ENCODE measurements at regions not wholly inside any gene's neighbourhood (a gene's known extent, or its start where the extent isn't known, plus 50 kb on each side); places are given as distances from the start of the nearest gene placed in this dataset.

DNA sequence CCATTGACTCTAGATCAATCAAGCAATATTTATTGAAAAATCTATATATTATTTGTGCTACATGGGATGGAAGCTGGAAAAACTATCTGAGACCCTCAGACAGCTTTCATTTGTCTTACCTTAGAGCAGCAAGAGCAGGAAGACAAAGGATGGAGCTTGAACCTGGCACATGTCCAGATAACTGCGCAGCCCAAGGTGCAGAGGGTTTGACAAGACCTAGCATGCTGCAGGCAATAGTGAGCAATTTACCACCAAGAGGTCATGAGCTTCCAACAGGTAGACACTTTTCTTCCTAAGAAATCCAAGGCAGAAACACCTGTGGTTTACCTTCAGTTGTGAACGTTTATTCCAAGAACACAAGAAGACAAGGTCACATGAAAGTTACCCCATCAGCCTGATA, 214.7 kb upstream of the NECTIN3 start:
- DNase-seq (ENCODE audit: extremely low read depth in 1 of 4, low spot score in 3 of 4) (no peak), FAIRE-seq (no peak), ATAC-seq (no peak)
- H3K79me2 ChIP-seq (ENCODE audit: control insufficient read depth, insufficient read depth, low read length), result no peaks in the 10 kb centered on the region
- ChIA-PET POLR2A (no interaction called here), CTCF (ENCODE audit: low intra/inter-chr PET ratio) (no interaction called here)
- no peaks in the 10 kb centered on the region for H3K9me3 ChIP-seq (replicated peaks; ENCODE audit: control insufficient read depth, insufficient read depth, low read depth, low read length)
- 0% methylated on average over 2 of the region's 2 CpGs for WGBS (ENCODE audit: insufficient coverage, low coverage, missing lambda C conversion rate)
- BruUV-seq (replicated peaks), result no TSS peak
- no peak overlapping the region for H3K4me2 ChIP-seq (ENCODE audit: insufficient read depth, low read length)
- no peaks in the 10 kb centered on the region for H3K4me1 ChIP-seq (replicated peaks in 1 of 2; ENCODE audit: control insufficient read depth in 2 of 2, insufficient read depth in 2 of 2, low read length in 2 of 2)
- in situ Hi-C loops (cut with MboI), result no loop called here
- no peaks in the 10 kb centered on the region for H4K20me1 ChIP-seq (replicated peaks; ENCODE audit: control insufficient read depth, insufficient read depth, low read length)
- no peak overlapping the region for H3K4me3 ChIP-seq
- no peaks in the 10 kb centered on the region for H3K27me3 ChIP-seq (ENCODE audit: control insufficient read depth in 2 of 2, insufficient read depth in 2 of 2, low read length in 2 of 2)
- no peak overlapping the region for H3K27ac ChIP-seq (ENCODE audit: extremely low read depth, low read depth, low read length)
- H2AFZ ChIP-seq (ENCODE audit: low read depth, low read length), result no peak overlapping the region
- no peak overlapping the region for H3K9ac ChIP-seq (ENCODE audit: insufficient read depth in 1 of 2, low read depth in 2 of 2, low read length in 2 of 2)
- TF ChIP-seq ZNF140 (CRISPR knock-in tag; IDR thresholded peaks at IDR 0.05) (no peak), FOXA1 (IDR thresholded peaks at IDR 0.05; ENCODE audit: borderline replicate concordance) (no peak), MED1 (CRISPR knock-in tag; IDR thresholded peaks at IDR 0.05; ENCODE audit: borderline replicate concordance) (no peak), HLTF (IDR thresholded peaks at IDR 0.05) (no peak)
- TF ChIP-seq, protein P1, sequence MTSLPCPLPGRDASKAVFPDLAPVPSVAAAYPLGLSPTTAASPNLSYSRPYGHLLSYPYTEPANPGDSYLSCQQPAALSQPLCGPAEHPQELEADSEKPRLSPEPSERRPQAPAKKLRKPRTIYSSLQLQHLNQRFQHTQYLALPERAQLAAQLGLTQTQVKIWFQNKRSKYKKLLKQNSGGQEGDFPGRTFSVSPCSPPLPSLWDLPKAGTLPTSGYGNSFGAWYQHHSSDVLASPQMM (CRISPR knock-in tag; IDR thresholded peaks at IDR 0.05), result no peak
- no peaks in the 10 kb centered on the region for H3K36me3 ChIP-seq (ENCODE audit: control insufficient read depth, insufficient read depth, low read length)
- H3K9me1 ChIP-seq (ENCODE audit: control insufficient read depth, insufficient read depth, low read length), result no peaks in the 10 kb centered on the region
- intact Hi-C loops (cut with micrococcal nuclease), result no loop called here

DNA sequence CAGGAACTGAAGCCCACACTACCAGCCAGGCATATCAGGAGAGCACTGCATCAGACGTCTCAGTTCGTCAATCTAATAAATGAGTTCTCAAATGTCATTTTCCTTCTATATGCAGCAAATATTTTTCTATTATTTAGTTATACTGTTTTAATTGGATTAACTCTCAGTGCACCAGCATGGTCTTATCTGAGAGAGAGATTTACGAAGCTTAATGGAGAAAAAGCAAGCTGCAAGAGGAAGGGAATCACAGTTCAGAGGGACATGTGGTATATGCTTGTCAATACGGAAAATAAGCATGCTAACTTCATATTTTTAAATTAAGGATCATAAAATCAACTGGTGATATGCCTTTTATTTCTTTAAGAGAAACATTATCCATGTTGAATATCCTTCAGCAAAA, 213.1 kb upstream of the NECTIN3 start:
- Histone ChIP-seq H3K9me1 (ENCODE audit: control insufficient read depth, insufficient read depth, low read length) (no peaks in the 10 kb centered on the region), H3K9me3 (replicated peaks; ENCODE audit: control insufficient read depth, insufficient read depth, low read depth, low read length) (no peaks in the 10 kb centered on the region), H3K27me3 (ENCODE audit: control insufficient read depth in 2 of 2, insufficient read depth in 2 of 2, low read length in 2 of 2) (no peaks in the 10 kb centered on the region), H3K36me3 (ENCODE audit: control insufficient read depth, insufficient read depth, low read length) (no peaks in the 10 kb centered on the region), H3K4me2 (ENCODE audit: insufficient read depth, low read length) (no peak overlapping the region), H2AFZ (ENCODE audit: low read depth, low read length) (no peak overlapping the region), H4K20me1 (replicated peaks; ENCODE audit: control insufficient read depth, insufficient read depth, low read length) (no peaks in the 10 kb centered on the region), H3K4me3 (no peak overlapping the region), H3K4me1 (replicated peaks in 1 of 2; ENCODE audit: control insufficient read depth in 2 of 2, insufficient read depth in 2 of 2, low read length in 2 of 2) (no peaks in the 10 kb centered on the region), H3K79me2 (ENCODE audit: control insufficient read depth, insufficient read depth, low read length) (no peaks in the 10 kb centered on the region), H3K9ac (ENCODE audit: insufficient read depth in 1 of 2, low read depth in 2 of 2, low read length in 2 of 2) (no peak overlapping the region), H3K27ac (ENCODE audit: extremely low read depth, low read depth, low read length) (no peak overlapping the region)
- no TSS peak for BruUV-seq (replicated peaks)
- CTCF ChIA-PET (ENCODE audit: low intra/inter-chr PET ratio), result no interaction called here
- POLR2A ChIA-PET, result no interaction called here
- TF ChIP-seq, protein P1 (CRISPR knock-in tag; IDR thresholded peaks at IDR 0.05), result no peak
- TF ChIP-seq ZNF282 (CRISPR knock-in tag; IDR thresholded peaks at IDR 0.05) (no peak), LARP7 (IDR thresholded peaks at IDR 0.05) (no peak), ZNF778 (CRISPR knock-in tag; IDR thresholded peaks at IDR 0.05) (no peak), BRF1 (IDR thresholded peaks at IDR 0.05; ENCODE audit: borderline replicate concordance, extremely low read depth, insufficient read length) (no peak)
- TF ChIP-seq, protein P2, sequence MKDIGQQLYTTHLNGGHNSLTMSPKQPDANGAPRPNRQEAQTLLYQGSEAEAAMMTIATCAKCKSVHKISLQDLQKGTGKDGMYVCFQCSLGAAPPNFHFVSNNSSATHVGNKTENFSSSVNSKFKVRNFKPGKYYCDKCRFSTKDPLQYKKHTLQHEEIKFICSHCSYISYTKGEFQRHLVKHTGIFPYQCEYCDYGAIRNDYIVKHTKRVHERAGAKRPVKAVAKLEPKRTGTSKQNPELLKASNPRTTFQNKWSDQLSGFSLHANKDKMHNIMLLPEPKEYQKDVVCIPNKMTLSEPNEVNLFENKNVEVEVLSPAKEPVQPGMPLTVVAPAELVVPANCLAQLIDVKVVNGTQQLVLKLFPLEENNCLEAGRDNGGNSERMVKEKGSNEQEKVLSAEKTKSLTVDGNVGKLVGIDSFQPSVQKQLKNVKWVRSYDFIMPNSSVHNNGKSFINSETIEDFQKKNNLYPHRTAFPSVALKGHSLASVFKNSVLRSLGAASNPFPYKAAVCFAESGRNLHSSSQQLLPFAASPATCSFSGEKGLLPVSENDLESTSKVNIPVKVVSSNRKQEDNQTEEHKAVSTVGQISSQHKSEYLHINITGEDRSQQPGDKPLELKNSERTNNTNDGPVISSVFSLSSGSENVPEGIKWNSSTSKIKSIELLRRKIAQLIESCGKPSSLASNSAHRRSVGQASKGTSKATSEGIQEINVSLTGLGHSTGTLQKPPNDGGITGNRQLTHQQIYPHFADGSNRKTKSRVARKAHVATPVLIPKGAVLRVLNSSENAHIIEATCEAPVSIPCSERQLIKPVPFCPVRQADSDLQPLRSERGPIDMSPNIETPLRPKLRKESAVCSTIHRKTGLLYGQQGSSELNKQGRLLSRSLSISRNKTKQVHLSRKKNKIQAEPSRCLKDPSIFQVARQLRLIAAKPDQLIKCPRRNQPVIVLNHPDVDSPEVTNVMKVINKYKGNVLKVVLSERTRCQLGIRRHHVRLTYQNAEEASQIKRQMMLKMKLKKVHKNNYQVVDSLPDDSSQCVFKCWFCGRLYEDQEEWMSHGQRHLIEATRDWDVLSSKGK (CRISPR knock-in tag; IDR thresholded peaks at IDR 0.05), result no peak
- FAIRE-seq (no peak), DNase-seq (ENCODE audit: extremely low read depth in 1 of 4, low spot score in 3 of 4) (no peak), ATAC-seq (no peak)
- intact Hi-C loops (cut with micrococcal nuclease), result no loop called here
- 0% methylated on average over 2 of the region's 4 CpGs for WGBS (ENCODE audit: insufficient coverage, low coverage, missing lambda C conversion rate)
- in situ Hi-C loops (cut with MboI), result no loop called here

Data from K562 (cell line).